Uterus (tissue), 2 donors: ENCODE measurements at regions not wholly inside any gene's neighbourhood (a gene's known extent, or its start where the extent isn't known, plus 50 kb on each side); places are given as distances from the start of the nearest gene placed in this dataset.

Experiments
- POLR2A ChIP-seq, 2 donors: fragments of 450-650 bp; IDR thresholded peaks; one replicate each; pipeline ENCODE4 v1.6.1; 2016; ENCODE audit warnings: antibody characterized with exemption in 2 of 2, mild to moderate bottlenecking in 1 of 2, moderate library complexity in 1 of 2
- TF ChIP-seq, protein P1 (sequence below), 4 experiments: fragments of 200-600 bp in 2 of 4; fragments of 450-650 bp in 2 of 4; sonication (generic) in 2 of 4; IDR thresholded peaks; one replicate each; pipeline ENCODE4 v1.5.1; 2016 to 2019; ENCODE audit warnings: antibody characterized with exemption in 4 of 4, mild to moderate bottlenecking in 2 of 4, moderate library complexity in 1 of 4

GRCh38 chr10:29827512-29827911 is 192.7 kb upstream of the SVIL start:
- TF ChIP-seq, protein P1, sequence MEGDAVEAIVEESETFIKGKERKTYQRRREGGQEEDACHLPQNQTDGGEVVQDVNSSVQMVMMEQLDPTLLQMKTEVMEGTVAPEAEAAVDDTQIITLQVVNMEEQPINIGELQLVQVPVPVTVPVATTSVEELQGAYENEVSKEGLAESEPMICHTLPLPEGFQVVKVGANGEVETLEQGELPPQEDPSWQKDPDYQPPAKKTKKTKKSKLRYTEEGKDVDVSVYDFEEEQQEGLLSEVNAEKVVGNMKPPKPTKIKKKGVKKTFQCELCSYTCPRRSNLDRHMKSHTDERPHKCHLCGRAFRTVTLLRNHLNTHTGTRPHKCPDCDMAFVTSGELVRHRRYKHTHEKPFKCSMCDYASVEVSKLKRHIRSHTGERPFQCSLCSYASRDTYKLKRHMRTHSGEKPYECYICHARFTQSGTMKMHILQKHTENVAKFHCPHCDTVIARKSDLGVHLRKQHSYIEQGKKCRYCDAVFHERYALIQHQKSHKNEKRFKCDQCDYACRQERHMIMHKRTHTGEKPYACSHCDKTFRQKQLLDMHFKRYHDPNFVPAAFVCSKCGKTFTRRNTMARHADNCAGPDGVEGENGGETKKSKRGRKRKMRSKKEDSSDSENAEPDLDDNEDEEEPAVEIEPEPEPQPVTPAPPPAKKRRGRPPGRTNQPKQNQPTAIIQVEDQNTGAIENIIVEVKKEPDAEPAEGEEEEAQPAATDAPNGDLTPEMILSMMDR (IDR thresholded peaks at IDR 0.05) = no peak
- TF ChIP-seq POLR2A (IDR thresholded peaks at IDR 0.05) = no peak
